ENCODE measurements at regions not wholly inside any gene's neighbourhood (a gene's known extent, or its start where the extent isn't known, plus 50 kb on each side); places are given as distances from the start of the nearest gene placed in this dataset.

- H3K9ac ChIP-seq (ENCODE audit: low read depth, low read length): no peak overlapping the region
- 97% methylated on average over 3 of the region's 3 CpGs for WGBS
- H3K4me1 ChIP-seq (ENCODE audit: insufficient read depth, low read length): no peaks in the 10 kb centered on the region; the same call in 1 of the 2 replicates
- no peak overlapping the region for H3K27ac ChIP-seq (ENCODE audit: low read depth, low read length)
- no peaks in the 10 kb centered on the region for H3K36me3 ChIP-seq (ENCODE audit: insufficient read depth, low read length)
- H3K9me3 ChIP-seq (ENCODE audit: insufficient read depth, low read depth, low read length): no peaks in the 10 kb centered on the region
- no peak overlapping the region for H3K4me3 ChIP-seq (ENCODE audit: low read length)
- no peaks in the 10 kb centered on the region for H3K27me3 ChIP-seq (ENCODE audit: insufficient read depth, low read length)
These were observed 64.9 kb upstream of the STK32A start for GRCh38 chr5:147169901-147170300.

- no peaks in the 10 kb centered on the region for H3K27me3 ChIP-seq (ENCODE audit: insufficient read depth, low read length)
- no peaks in the 10 kb centered on the region for H3K9me3 ChIP-seq (ENCODE audit: insufficient read depth, low read depth, low read length)
- no peaks in the 10 kb centered on the region; the same call in 1 of the 2 replicates for H3K4me1 ChIP-seq (ENCODE audit: insufficient read depth, low read length)
- 82% methylated on average over 3 of the region's 4 CpGs for WGBS
- H3K27ac ChIP-seq (ENCODE audit: low read depth, low read length): no peak overlapping the region
- H3K4me3 ChIP-seq (ENCODE audit: low read length): no peak overlapping the region
- no peak overlapping the region for H3K9ac ChIP-seq (ENCODE audit: low read depth, low read length)
- H3K36me3 ChIP-seq (ENCODE audit: insufficient read depth, low read length): no peaks in the 10 kb centered on the region
These were observed 64.2 kb upstream of the STK32A start for GRCh38 chr5:147170603-147171002.

GRCh38 chr5:147174671-147175265 is 60.1 kb upstream of the STK32A start:
- Histone ChIP-seq H3K9ac (ENCODE audit: low read depth, low read length) (no peak overlapping the region), H3K9me3 (ENCODE audit: insufficient read depth, low read depth, low read length) (no peaks in the 10 kb centered on the region), H3K27me3 (ENCODE audit: insufficient read depth, low read length) (no peaks in the 10 kb centered on the region), H3K4me3 (ENCODE audit: low read length) (no peak overlapping the region), H3K36me3 (ENCODE audit: insufficient read depth, low read length) (no peaks in the 10 kb centered on the region), H3K27ac (ENCODE audit: low read depth, low read length) (no peak overlapping the region), H3K4me1 (ENCODE audit: insufficient read depth, low read length) (no peaks in the 10 kb centered on the region)
- 97% methylated on average over 2 of the region's 2 CpGs for WGBS

DNA sequence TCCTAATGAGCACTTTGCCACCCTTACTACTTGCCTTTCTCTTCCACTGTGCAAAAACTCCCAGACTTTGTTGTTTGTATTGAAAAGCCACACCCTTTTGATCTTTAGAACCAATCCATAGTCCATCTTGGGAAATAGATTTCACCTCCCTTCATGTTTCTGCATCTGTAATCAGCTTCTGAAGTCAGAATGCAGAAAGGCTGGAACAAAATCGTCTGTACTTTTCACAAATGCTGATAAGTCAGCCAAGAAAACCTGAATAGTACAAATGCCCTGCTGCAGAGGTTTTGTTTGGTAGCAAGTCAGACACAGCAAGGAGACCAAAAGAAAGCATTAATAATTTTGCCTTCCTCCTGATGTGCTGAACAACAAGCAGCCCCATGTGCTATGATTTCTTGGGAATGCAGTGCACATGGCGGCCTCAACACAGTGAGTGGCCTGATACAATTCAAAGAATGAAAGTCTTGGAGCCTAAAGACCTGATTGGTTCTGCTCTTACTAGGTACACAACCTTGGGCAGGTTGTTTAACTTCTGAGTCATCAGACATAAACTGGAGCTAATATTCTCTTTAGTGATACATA is 59.2 kb upstream of the STK32A start:
- Histone ChIP-seq H3K9me3 (ENCODE audit: insufficient read depth, low read depth, low read length) (no peaks in the 10 kb centered on the region), H3K9ac (ENCODE audit: low read depth, low read length) (no peak overlapping the region), H3K4me1 (ENCODE audit: insufficient read depth, low read length) (no peaks in the 10 kb centered on the region), H3K36me3 (ENCODE audit: insufficient read depth, low read length) (no peaks in the 10 kb centered on the region), H3K27ac (ENCODE audit: low read depth, low read length) (no peak overlapping the region), H3K27me3 (ENCODE audit: insufficient read depth, low read length) (no peaks in the 10 kb centered on the region), H3K4me3 (ENCODE audit: low read length) (no peak overlapping the region)
- WGBS: 96% methylated on average over 2 of the region's 2 CpGs

DNA sequence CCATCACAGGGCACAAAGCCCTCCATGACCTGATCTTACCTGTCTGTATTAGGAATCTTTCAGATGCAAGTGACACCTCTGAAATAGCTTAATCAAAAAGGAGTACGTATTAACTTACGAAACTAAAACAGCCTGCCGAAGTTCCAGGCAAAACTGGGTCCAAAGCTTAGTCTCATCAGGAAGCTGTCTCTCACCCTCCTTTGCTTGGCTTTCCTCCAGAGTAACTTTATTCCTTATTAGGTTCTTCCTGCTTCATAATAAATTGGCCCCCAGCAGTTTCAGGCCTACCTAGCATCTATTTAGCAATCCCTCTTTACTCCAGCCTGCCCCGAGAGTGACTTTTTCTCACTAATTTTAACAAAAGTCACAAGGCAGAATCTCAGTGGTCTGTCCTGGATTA is 58.4 kb upstream of the STK32A start:
- Histone ChIP-seq H3K4me1 (ENCODE audit: insufficient read depth, low read length) (no peaks in the 10 kb centered on the region), H3K27ac (ENCODE audit: low read depth, low read length) (no peak overlapping the region), H3K9me3 (ENCODE audit: insufficient read depth, low read depth, low read length) (no peaks in the 10 kb centered on the region), H3K4me3 (ENCODE audit: low read length) (no peak overlapping the region), H3K27me3 (ENCODE audit: insufficient read depth, low read length) (no peaks in the 10 kb centered on the region), H3K36me3 (ENCODE audit: insufficient read depth, low read length) (no peaks in the 10 kb centered on the region), H3K9ac (ENCODE audit: low read depth, low read length) (no peak overlapping the region)
- 92% methylated on average over 4 of the region's 4 CpGs for WGBS

DNA sequence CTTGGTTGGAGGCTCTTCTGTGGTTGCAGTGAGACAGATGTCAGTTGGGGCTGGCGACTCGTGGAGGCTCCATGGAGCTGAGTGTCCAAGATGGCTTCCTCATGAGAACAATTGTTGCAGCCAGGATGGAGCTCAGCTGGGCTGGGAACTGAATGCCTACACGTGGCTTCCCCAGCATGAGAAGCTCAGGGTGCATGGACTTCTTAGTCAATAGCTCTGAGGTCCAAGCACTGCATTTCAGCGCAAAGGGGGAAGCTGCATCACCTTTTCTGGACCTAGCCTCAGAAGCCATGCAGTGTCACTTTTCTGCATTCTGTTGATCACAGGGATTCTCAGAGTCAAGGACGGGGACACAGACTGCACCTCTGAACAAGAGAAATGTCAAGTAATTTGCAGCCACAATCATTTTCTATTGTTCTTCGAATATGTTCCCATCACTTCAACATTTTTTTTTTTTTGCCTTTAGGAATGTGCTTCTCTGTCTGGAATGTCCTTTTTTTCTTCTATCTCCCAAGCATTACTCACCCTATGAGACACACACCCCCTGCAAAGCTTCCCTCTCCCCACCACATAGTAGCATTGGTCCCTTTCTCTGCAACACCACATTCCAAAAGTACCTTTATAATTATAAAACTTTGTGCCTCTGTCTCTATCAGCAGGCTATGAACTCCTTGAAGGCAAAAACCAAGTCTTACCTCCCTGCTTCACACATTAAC is 57.5 kb upstream of the STK32A start:
- H3K27me3 ChIP-seq (ENCODE audit: insufficient read depth, low read length): no peaks in the 10 kb centered on the region
- no peak overlapping the region for H3K27ac ChIP-seq (ENCODE audit: low read depth, low read length)
- no peaks in the 10 kb centered on the region for H3K4me1 ChIP-seq (ENCODE audit: insufficient read depth, low read length)
- H3K4me3 ChIP-seq (ENCODE audit: low read length): no peak overlapping the region
- H3K9ac ChIP-seq (ENCODE audit: low read depth, low read length): no peak overlapping the region
- no peaks in the 10 kb centered on the region for H3K36me3 ChIP-seq (ENCODE audit: insufficient read depth, low read length)
- no peaks in the 10 kb centered on the region for H3K9me3 ChIP-seq (ENCODE audit: insufficient read depth, low read depth, low read length)
- 86% methylated on average over 6 of the region's 6 CpGs for WGBS

DNA sequence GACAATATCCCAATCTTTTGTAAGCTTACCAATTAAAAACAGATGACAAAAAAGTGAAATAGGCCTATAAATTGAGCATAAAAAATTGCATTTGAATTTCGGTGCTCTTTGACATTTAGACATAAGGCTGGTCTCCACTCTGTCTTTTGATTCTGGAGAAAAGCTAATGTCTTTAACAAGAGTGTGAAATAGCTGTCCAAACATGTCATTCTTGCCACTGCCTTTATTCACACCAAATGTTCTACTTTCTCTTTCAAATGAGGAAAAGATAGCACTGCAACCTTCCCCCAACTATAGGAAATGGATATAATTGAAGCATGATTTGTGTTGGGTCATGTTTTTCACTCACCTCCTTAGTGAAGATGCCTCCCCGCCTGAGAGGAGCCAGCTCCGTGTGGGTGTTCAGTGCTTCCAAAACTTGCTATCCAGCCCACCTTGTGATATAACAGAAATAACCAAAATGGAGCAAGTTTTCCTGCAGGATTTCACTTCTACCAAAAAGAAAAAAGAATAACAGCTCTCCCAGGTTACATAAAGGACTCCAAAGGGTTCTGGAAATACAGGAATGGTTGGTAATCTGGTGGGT is 55.2 kb upstream of the STK32A start:
- no peaks in the 10 kb centered on the region for H3K36me3 ChIP-seq (ENCODE audit: insufficient read depth, low read length)
- no peaks in the 10 kb centered on the region for H3K27me3 ChIP-seq (ENCODE audit: insufficient read depth, low read length)
- no peak overlapping the region for H3K27ac ChIP-seq (ENCODE audit: low read depth, low read length)
- H3K9me3 ChIP-seq (ENCODE audit: insufficient read depth, low read depth, low read length): no peaks in the 10 kb centered on the region
- no peaks in the 10 kb centered on the region for H3K4me1 ChIP-seq (ENCODE audit: insufficient read depth, low read length)
- H3K9ac ChIP-seq (ENCODE audit: low read depth, low read length): no peak overlapping the region
- WGBS: 86% methylated on average over 3 of the region's 3 CpGs
- no peak overlapping the region for H3K4me3 ChIP-seq (ENCODE audit: low read length)

- Histone ChIP-seq H3K27me3 (ENCODE audit: insufficient read depth, low read length) (no peaks in the 10 kb centered on the region), H3K4me3 (ENCODE audit: low read length) (no peak overlapping the region), H3K27ac (ENCODE audit: low read depth, low read length) (no peak overlapping the region), H3K36me3 (ENCODE audit: insufficient read depth, low read length) (no peaks in the 10 kb centered on the region), H3K9me3 (ENCODE audit: insufficient read depth, low read depth, low read length) (no peaks in the 10 kb centered on the region), H3K4me1 (ENCODE audit: insufficient read depth, low read length) (no peaks in the 10 kb centered on the region), H3K9ac (ENCODE audit: low read depth, low read length) (no peak overlapping the region)
- WGBS: 94% methylated on average over 4 of the region's 4 CpGs
These were observed 54.1 kb upstream of the STK32A start for GRCh38 chr5:147180751-147181150.
